ENCODE measurements at regions not wholly inside any gene's neighbourhood (a gene's known extent, or its start where the extent isn't known, plus 50 kb on each side); places are given as distances from the start of the nearest gene placed in this dataset.
"Not testable (repeated sequence)": the region's sequence is repeated elsewhere in the genome, so short reads cannot be mapped to it uniquely, and the experiment has no call there.

DNA sequence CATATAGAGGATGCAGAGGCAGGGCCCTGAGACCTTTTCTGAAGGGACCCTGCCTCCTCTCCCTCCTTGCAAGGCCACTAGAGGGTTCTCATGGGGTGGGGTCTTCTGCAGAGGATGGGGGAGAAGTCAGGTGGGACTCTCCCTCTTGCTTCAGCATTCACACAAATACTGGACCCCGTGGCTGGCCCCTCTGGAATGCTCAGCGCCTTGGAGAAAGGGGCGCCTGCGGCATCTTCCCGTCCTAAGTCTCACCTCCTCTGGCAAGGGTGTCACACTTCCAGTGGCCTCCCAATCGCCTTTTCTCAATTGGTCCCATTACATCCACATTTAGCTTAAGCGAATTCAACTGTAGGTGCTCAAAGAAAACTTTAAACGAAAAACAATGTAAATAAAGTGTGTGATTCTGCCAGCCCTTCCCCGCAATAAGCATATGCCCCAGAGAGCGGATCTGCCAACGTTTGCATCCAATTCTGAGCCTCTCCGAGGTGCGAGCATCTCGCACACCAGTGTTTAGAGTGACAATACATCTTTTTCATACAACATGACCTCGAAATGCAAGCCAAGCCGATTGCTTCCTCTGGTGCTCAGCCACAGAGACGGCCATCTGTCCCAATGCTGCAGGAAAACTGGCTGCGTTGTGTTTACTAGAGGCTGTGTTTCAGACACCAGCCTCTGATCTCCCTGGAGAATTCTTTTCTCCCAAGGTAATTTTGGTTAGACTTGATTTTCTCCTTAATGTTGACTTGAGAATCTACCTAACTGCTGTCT is 69.1 kb upstream of the WASF3 start:
- H3K27me3 Mint-ChIP-seq (ENCODE audit: low read depth), result peaks cover 3% of the 10 kb centered on the region; the same call in 1 of the 2 replicates
- no peak overlapping the region for H3K4me3 Mint-ChIP-seq
- Histone ChIP-seq H3K9ac (ENCODE audit: extremely low read depth, insufficient read length, low read length) (no peak overlapping the region), H3K27me3 (ENCODE audit: insufficient read depth, low read length) (no peaks in the 10 kb centered on the region), H2BK15ac (ENCODE audit: low read depth, low read length) (no peak overlapping the region), H3K23me2 (ENCODE audit: insufficient read length, low read depth, low read length, poor library complexity, severe bottlenecking) (no peaks in the 10 kb centered on the region), H2AFZ (ENCODE audit: low read length) (no peak overlapping the region), H3K18ac (ENCODE audit: insufficient read length, low read depth, low read length) (no peak overlapping the region), H4K8ac (replicated peaks; ENCODE audit: insufficient read length, low read depth, low read length) (no peak overlapping the region), H4K5ac (ENCODE audit: insufficient read length, low read depth, low read length) (no peak overlapping the region), H3K56ac (ENCODE audit: insufficient read length, low read depth, low read length) (no peak overlapping the region), H4K91ac (ENCODE audit: insufficient read length, low read depth, low read length) (no peak overlapping the region), H3K79me1 (ENCODE audit: insufficient read depth, low read depth, low read length, poor library complexity, severe bottlenecking) (no peaks in the 10 kb centered on the region), H2BK12ac (ENCODE audit: insufficient read length, low read depth, low read length) (no peak overlapping the region), H2BK20ac (ENCODE audit: low read depth, low read length, poor library complexity, severe bottlenecking) (no peak overlapping the region), H3K23ac (ENCODE audit: insufficient read length, low read depth, low read length) (no peak overlapping the region), H3K4me2 (ENCODE audit: insufficient read depth, insufficient read length, low read length) (no peak overlapping the region), H3K9me3 (ENCODE audit: control insufficient read depth, low read depth, low read length) (no peaks in the 10 kb centered on the region), H3K4me1 (ENCODE audit: insufficient read depth, low read length) (no peaks in the 10 kb centered on the region), H2BK120ac (ENCODE audit: low read depth, low read length, poor library complexity, severe bottlenecking) (no peak overlapping the region), H4K20me1 (ENCODE audit: control insufficient read depth, insufficient read depth, insufficient read length) (no peaks in the 10 kb centered on the region), H3K14ac (ENCODE audit: insufficient read depth, low read length) (no peak overlapping the region), H2AK5ac (ENCODE audit: insufficient read length, low read length) (no peak overlapping the region), H2BK5ac (ENCODE audit: insufficient read length, low read length) (no peak overlapping the region), H3K79me2 (ENCODE audit: insufficient read depth, low read length) (no peaks in the 10 kb centered on the region), H3K27ac (ENCODE audit: insufficient read length, low read depth, low read length) (no peak overlapping the region), H3K4ac (ENCODE audit: low read depth, low read length) (no peak overlapping the region), H3T11ph (ENCODE audit: low read length) (no peak overlapping the region)
- no peak for DNase-seq
- no CpG with 5 or more reads among the region's 18 CpGs for WGBS (ENCODE audit: extremely low coverage, insufficient read length, low lambda C conversion rate)
- no peaks in the 10 kb centered on the region for H3K9me3 Mint-ChIP-seq
- no peak for TF ChIP-seq CTCF (conservative IDR thresholded peaks at IDR 0.05)
- H3K27ac Mint-ChIP-seq, result no peak overlapping the region
- H3K36me3 Mint-ChIP-seq (ENCODE audit: insufficient read depth in 1 of 3, low read depth in 3 of 3), result no peaks in the 10 kb centered on the region
- peaks cover 7% of the 10 kb centered on the region in 2 experiments; a peak in 2 of 4 replicates for H3K4me1 Mint-ChIP-seq

GRCh38 chr13:26492301-26492700 is 65.2 kb upstream of the WASF3 start:
- not testable (repeated sequence) for H3K27ac ChIP-seq (ENCODE audit: insufficient read length, low read depth, low read length); H3K9ac ChIP-seq (ENCODE audit: extremely low read depth, insufficient read length, low read length); H4K5ac ChIP-seq (ENCODE audit: insufficient read length, low read depth, low read length); H3K4me3 Mint-ChIP-seq; H2AFZ ChIP-seq (ENCODE audit: low read length); H4K8ac ChIP-seq (replicated peaks; ENCODE audit: insufficient read length, low read depth, low read length); DNase-seq; H3T11ph ChIP-seq (ENCODE audit: low read length); H2BK20ac ChIP-seq (ENCODE audit: low read depth, low read length, poor library complexity, severe bottlenecking); H3K23ac ChIP-seq (ENCODE audit: insufficient read length, low read depth, low read length); H2AK5ac ChIP-seq (ENCODE audit: insufficient read length, low read length); H3K79me2 ChIP-seq (ENCODE audit: insufficient read depth, low read length); H3K27me3 Mint-ChIP-seq (ENCODE audit: low read depth); H3K56ac ChIP-seq (ENCODE audit: insufficient read length, low read depth, low read length); H3K27me3 ChIP-seq (ENCODE audit: insufficient read depth, low read length); H4K20me1 ChIP-seq (ENCODE audit: control insufficient read depth, insufficient read depth, insufficient read length); H2BK12ac ChIP-seq (ENCODE audit: insufficient read length, low read depth, low read length); H3K18ac ChIP-seq (ENCODE audit: insufficient read length, low read depth, low read length); H2BK120ac ChIP-seq (ENCODE audit: low read depth, low read length, poor library complexity, severe bottlenecking); H3K14ac ChIP-seq (ENCODE audit: insufficient read depth, low read length); H4K91ac ChIP-seq (ENCODE audit: insufficient read length, low read depth, low read length); H3K36me3 Mint-ChIP-seq (ENCODE audit: insufficient read depth in 1 of 3, low read depth in 3 of 3); H3K4me1 ChIP-seq (ENCODE audit: insufficient read depth, low read length); H2BK5ac ChIP-seq (ENCODE audit: insufficient read length, low read length); H3K4me2 ChIP-seq (ENCODE audit: insufficient read depth, insufficient read length, low read length); H3K23me2 ChIP-seq (ENCODE audit: insufficient read length, low read depth, low read length, poor library complexity, severe bottlenecking); H3K9me3 ChIP-seq (ENCODE audit: control insufficient read depth, low read depth, low read length); H3K4ac ChIP-seq (ENCODE audit: low read depth, low read length); H3K9me3 Mint-ChIP-seq; H2BK15ac ChIP-seq (ENCODE audit: low read depth, low read length); H3K79me1 ChIP-seq (ENCODE audit: insufficient read depth, low read depth, low read length, poor library complexity, severe bottlenecking); H3K27ac Mint-ChIP-seq
- peaks cover 7 to 21% of the 10 kb centered on the region in 2 experiments for H3K4me1 Mint-ChIP-seq
- WGBS (ENCODE audit: extremely low coverage, insufficient read length, low lambda C conversion rate), result no CpG with 5 or more reads among the region's 5 CpGs

All from H9 (cell line).